Stimulated activated CD4-positive, alpha-beta T cell treated with anti-CD3 and anti-CD28 coated beads, Interleukin-4, amount 100 ng/mL, for 1 hour (primary cell): ENCODE measurements at regions not wholly inside any gene's neighbourhood (a gene's known extent, or its start where the extent isn't known, plus 50 kb on each side); places are given as distances from the start of the nearest gene placed in this dataset.
"Not testable (repeated sequence)": the region's sequence is repeated elsewhere in the genome, so short reads cannot be mapped to it uniquely, and the experiment has no call there.

Experiments
- DNase-seq: peaks from one replicate; pipeline ENCODE4 v3.0.0-alpha.2; 2020

- DNase-seq, result no peak
Measured at GRCh38 chr5:124796495-124796894, 50.1 kb upstream of the ZNF608 start.

GRCh38 chr5:124797665-124798087, 51.2 kb upstream of the ZNF608 start:
- no peak for DNase-seq

- no peak for DNase-seq
Measured at GRCh38 chr5:124798890-124799289, 52.5 kb upstream of the ZNF608 start.

GRCh38 chr5:124801551-124801950, 55.1 kb upstream of the ZNF608 start:
- DNase-seq, result no peak

- DNase-seq, result no peak
Measured at GRCh38 chr5:124803617-124804323, 57.3 kb upstream of the ZNF608 start.

- DNase-seq, result no peak
Measured at GRCh38 chr5:124806026-124806372, 59.6 kb upstream of the ZNF608 start.

- no peak for DNase-seq
Measured at GRCh38 chr5:124806373-124807077, 60.1 kb upstream of the ZNF608 start.

- no peak for DNase-seq
Measured at GRCh38 chr5:124808842-124809268, 62.4 kb upstream of the ZNF608 start.

- DNase-seq, result no peak
Measured at GRCh38 chr5:124810396-124811006, 64.1 kb upstream of the ZNF608 start.

GRCh38 chr5:124812771-124813358, 66.4 kb upstream of the ZNF608 start:
- no peak for DNase-seq

- no peak for DNase-seq
Measured at GRCh38 chr5:124816381-124816780, 69.9 kb upstream of the ZNF608 start.

- no peak for DNase-seq
Measured at GRCh38 chr5:124819201-124819600, 72.8 kb upstream of the ZNF608 start.

GRCh38 chr5:124822647-124823046, 76.2 kb upstream of the ZNF608 start:
- DNase-seq, result no peak

- DNase-seq, result no peak
Measured at GRCh38 chr5:124823380-124823779, 76.9 kb upstream of the ZNF608 start.

- DNase-seq, result no peak
Measured at GRCh38 chr5:124824637-124825158, 78.3 kb upstream of the ZNF608 start.

- no peak for DNase-seq
Measured at GRCh38 chr5:124825250-124825982, 79.0 kb upstream of the ZNF608 start.

- DNase-seq, result no peak
Measured at GRCh38 chr5:124825983-124826337, 79.5 kb upstream of the ZNF608 start.

- DNase-seq, result no peak
Measured at GRCh38 chr5:124828731-124829234, 82.3 kb upstream of the ZNF608 start.

- DNase-seq, result no peak
Measured at GRCh38 chr5:124831687-124832240, 85.3 kb upstream of the ZNF608 start.

GRCh38 chr5:124832510-124832909, 86.1 kb upstream of the ZNF608 start:
- no peak for DNase-seq

- DNase-seq, result not testable (repeated sequence)
Measured at GRCh38 chr5:124836314-124836713, 89.9 kb upstream of the ZNF608 start.

GRCh38 chr5:124839371-124839998, 93.0 kb upstream of the ZNF608 start:
- DNase-seq, result no peak
